Amniotic epithelial cell (primary cell): ENCODE measurements at regions not wholly inside any gene's neighbourhood (a gene's known extent, or its start where the extent isn't known, plus 50 kb on each side); places are given as distances from the start of the nearest gene placed in this dataset.
A peak's percentile ranks its signal among the peaks of the same experiment; 100 is the strongest.

Source experiments
- DNase-seq: peaks from one replicate; pipeline ENCODE4 v3.0.0-alpha.2; 2010; ENCODE audit warnings: low read depth

DNA sequence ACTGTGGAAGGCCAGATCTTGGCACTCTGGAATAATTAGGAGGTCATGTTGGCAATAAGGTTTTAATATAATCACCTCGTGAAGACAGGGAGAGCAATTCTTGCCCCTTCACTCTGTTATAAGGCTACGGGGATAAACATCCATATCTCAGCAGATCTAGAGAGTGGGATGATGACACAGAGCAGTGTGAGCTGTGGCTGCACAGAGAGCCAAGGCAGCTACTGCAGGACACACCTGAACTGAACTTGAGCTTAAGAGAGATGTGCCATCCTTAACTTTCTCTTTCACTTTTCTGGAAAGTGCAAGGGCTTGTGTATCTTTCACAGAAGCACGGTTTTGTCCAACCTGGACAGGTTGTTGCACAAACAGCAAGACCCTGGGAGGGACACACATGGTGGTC is 174.7 kb downstream of the GATA3 start:
- no peak for DNase-seq

GRCh38 chr10:8230902-8231301 is 176.4 kb downstream of the GATA3 start:
- no peak for DNase-seq

DNA sequence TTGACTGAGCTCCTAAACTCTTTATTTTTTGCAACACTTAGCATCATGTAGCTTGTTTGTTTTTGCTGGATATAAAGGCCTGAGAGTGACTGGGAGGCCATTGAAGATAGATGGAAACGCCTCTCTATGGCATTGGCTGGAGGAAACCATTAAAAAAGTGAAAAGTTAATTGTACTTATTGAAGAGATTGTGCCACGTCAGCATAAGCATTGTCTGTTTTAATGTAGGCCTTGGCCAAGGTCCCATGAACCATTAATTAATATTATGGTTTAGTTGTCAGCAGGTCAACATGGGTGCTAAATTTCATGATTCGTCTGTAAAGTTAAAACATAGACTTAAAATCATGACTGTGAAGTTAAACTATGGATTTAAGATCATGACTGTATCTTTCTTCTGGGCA is 178.6 kb downstream of the GATA3 start:
- no peak for DNase-seq

DNA sequence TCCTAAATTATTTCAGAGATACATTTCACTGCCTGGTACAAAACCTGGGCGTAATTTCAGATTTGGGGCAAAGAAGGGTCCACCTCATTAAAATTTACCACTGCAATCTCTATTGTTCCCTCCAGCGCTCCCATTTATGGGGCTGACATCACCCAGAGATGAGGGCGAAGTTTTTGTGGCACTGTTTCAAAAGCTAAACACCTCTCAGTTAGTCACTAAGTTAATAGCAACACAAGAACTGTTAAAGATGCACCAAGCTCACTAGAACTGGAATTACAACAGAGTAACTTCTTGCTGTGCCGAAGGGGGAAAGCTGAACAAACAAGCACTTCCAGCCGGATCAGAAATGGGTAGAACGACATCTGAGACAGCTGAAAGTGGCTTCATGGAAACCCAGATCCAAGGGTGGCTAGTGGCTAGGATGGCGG is 179.4 kb downstream of the GATA3 start:
- DNase-seq: no peak

GRCh38 chr10:8235253-8236027 is 181.0 kb downstream of the GATA3 start:
- no peak for DNase-seq

- DNase-seq: no peak
Measured at GRCh38 chr10:8238986-8239385, 184.5 kb downstream of the GATA3 start.

- no peak for DNase-seq
Measured at GRCh38 chr10:8240861-8241260, 186.4 kb downstream of the GATA3 start.

DNA sequence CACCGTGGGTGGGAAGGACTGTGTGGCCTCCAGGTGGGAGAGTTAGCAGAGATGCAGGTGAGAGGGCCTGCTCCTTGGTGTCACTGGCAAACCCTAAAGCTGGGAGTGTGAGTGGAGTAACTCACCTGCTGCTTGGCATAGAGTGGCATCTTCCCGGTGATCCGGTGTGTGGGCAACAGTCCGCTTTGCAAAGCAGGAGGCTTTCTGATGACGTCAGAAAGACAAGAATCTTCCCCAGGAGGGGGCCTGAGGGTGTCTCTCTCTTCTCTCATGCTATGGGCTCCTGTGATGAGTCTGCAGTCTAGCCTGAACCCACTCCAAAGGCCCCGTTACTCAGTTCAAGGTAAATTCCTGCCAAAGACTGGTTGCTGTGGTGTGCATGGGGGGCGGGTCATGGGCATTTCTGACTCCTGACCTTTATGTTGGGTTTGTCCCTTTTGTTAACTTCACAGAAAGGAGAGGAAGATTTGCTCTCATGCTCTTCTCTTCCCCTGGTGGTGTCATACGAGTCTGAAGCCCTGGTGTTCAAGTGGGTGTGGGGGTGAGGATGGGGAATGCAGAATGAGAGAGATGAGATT is 187.9 kb downstream of the GATA3 start:
- no peak for DNase-seq

- no peak for DNase-seq
Measured at GRCh38 chr10:8245131-8245813, 190.8 kb downstream of the GATA3 start.

- no peak for DNase-seq
Measured at GRCh38 chr10:8245814-8246142, 191.3 kb downstream of the GATA3 start.

DNA sequence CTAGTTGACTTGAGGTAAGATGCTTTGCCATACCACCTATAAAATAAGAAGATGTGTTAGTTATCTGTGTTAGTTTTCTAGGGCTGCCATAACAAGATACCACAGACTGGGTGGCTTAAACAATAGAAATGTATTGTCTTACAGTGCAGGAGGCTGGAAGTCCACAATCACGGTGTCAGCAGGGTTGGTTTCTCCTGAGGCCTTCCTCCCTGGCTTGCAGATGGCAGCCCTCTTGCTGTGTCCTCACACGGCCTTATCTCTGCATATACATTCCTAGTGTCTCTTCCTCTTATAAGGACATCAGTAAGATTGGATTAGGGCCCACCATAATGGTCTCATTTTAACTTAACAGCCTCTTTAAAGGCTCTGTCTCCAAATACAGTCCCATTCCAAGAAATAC is 192.1 kb downstream of the GATA3 start:
- no peak for DNase-seq

- no peak for DNase-seq
Measured at GRCh38 chr10:8247191-8247590, 192.7 kb downstream of the GATA3 start.

- DNase-seq: no peak
Measured at GRCh38 chr10:8248868-8249267, 194.4 kb downstream of the GATA3 start.

- no peak for DNase-seq
Measured at GRCh38 chr10:8254350-8254749, 199.9 kb downstream of the GATA3 start.

DNA sequence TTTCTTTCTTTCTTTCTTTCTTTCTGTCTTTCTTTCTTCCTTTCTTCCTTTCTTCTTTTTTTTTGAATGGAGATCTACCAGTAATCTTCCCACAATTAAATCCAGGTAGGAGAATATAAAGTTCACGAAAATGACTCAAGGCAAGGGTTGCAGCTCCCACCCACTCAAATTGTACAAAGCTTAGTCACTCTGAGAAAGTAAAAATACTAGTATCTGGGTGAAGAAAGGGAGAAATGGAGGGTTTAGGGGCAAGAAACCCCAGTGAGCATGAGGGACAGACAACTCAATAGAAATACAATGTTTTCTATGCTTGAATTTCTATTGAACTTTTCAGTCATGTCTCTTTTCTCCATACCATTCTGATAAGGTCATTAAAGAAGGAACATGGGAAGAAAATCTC is 200.8 kb downstream of the GATA3 start:
- no peak for DNase-seq

GRCh38 chr10:8260645-8261044 is 206.2 kb downstream of the GATA3 start:
- DNase-seq: no peak

DNA sequence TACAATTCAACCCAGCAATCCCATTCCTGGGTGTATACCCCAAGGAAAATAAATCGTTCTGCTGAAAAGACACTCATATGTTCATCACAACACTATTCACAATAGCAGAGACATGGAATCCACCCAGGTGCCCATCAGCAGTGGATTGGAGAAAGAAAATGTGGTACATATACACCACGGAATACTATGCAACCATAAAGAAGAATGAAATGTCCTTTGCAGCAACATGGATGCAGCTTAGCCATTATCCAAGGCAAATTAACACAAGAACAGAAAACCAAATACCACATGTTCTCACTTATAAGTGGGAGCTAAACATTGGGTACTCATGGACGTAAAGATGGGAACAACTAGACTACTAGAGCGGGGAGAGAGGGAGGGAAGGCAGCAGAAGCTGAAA is 207.8 kb downstream of the GATA3 start:
- no peak for DNase-seq

DNA sequence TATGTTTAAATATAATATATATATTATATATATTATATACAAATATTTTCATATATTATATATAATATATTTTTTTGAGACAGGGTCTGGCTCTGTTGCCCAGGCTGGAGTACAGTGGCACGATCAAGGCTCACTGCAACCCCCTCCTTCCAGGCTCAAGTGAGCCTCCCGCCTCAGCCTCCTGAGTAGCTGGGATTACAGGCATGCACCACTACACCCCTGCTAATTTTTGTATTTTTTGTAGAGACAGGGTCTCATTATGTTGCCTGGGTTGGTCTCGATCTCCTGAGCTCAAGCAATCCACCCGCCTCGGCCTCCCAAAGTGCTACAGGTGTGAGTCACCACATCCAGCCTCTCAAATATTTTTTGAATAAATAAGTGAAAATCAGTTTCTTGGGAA is 215.5 kb downstream of the GATA3 start:
- no peak for DNase-seq

- no peak for DNase-seq
Measured at GRCh38 chr10:8272794-8273425, 218.4 kb downstream of the GATA3 start.

- peak; percentile 89 for DNase-seq
Measured at GRCh38 chr10:8273749-8274148, 219.3 kb downstream of the GATA3 start.

GRCh38 chr10:8275911-8276310 is 221.4 kb downstream of the GATA3 start:
- DNase-seq: no peak

- DNase-seq: no peak
Measured at GRCh38 chr10:8278099-8278498, 223.6 kb downstream of the GATA3 start.

GRCh38 chr10:8279598-8279997 is 225.1 kb downstream of the GATA3 start:
- peak; percentile 78 for DNase-seq
